ENCODE measurements at regions not wholly inside any gene's neighbourhood (a gene's known extent, or its start where the extent isn't known, plus 50 kb on each side); places are given as distances from the start of the nearest gene placed in this dataset.

DNA sequence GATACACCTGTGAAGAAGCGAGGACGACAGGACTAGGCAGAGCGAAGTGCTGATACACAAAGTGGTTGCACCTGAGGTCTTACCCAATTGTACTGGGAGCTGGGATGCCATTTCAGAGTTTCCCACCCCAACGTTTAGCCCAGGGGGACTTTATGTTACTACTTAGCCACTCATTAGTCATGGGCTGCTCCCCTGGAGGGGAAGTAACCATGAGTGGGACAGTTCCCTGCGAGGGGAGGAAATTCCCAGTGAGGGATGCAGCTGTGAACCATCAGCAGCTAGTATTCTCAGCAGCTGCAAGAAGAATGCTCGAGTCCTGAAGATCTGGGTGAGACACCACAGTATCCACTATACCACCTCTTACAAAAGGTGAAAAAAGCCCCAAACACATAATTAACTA lies 93.7 kb upstream of the ACTBL2 start:
- TF ChIP-seq, protein P1, sequence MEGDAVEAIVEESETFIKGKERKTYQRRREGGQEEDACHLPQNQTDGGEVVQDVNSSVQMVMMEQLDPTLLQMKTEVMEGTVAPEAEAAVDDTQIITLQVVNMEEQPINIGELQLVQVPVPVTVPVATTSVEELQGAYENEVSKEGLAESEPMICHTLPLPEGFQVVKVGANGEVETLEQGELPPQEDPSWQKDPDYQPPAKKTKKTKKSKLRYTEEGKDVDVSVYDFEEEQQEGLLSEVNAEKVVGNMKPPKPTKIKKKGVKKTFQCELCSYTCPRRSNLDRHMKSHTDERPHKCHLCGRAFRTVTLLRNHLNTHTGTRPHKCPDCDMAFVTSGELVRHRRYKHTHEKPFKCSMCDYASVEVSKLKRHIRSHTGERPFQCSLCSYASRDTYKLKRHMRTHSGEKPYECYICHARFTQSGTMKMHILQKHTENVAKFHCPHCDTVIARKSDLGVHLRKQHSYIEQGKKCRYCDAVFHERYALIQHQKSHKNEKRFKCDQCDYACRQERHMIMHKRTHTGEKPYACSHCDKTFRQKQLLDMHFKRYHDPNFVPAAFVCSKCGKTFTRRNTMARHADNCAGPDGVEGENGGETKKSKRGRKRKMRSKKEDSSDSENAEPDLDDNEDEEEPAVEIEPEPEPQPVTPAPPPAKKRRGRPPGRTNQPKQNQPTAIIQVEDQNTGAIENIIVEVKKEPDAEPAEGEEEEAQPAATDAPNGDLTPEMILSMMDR (IDR thresholded peaks at IDR 0.05; ENCODE audit: borderline replicate concordance) = no peak
- Histone ChIP-seq H3K27ac (replicated peaks) (no peak overlapping the region), H3K4me3 (no peak overlapping the region), H3K4me1 (peaks cover 4% of the 10 kb centered on the region), H3K36me3 (no peaks in the 10 kb centered on the region), H3K27me3 (ENCODE audit: low read depth) (no peaks in the 10 kb centered on the region), H3K9me3 (replicated peaks) (peaks cover 10% of the 10 kb centered on the region)
- DNase-seq = no peak
- intact Hi-C loops (cut with micrococcal nuclease) = no loop called here

DNA sequence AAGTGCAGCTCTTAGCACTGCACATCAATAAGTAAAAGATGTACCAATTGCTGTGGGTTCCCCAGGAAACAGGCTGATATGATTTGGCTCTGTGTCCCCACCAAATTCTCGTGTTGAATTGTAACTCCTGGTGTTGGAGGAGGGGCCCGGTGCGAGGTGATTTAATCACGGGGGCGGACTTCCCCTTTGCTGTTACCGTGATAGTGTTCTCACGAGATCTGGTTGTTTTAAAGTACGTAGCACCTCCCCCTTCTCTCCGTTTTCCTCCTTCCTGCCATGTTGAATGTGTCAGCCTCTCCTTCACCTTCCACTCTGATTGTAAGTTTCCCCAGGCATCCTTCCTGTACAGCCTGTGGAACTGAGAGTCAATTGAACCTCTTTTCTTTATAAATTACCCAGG lies 93.2 kb upstream of the ACTBL2 start:
- TF ChIP-seq, protein P1 (IDR thresholded peaks at IDR 0.05; ENCODE audit: borderline replicate concordance) = no peak
- Histone ChIP-seq H3K9me3 (replicated peaks) (peaks cover 10% of the 10 kb centered on the region), H3K4me3 (no peak overlapping the region), H3K4me1 (peaks cover 6% of the 10 kb centered on the region), H3K36me3 (no peaks in the 10 kb centered on the region), H3K27me3 (ENCODE audit: low read depth) (no peaks in the 10 kb centered on the region), H3K27ac (replicated peaks) (no peak overlapping the region)
- intact Hi-C loops (cut with micrococcal nuclease) = no loop called here
- DNase-seq = no peak

DNA sequence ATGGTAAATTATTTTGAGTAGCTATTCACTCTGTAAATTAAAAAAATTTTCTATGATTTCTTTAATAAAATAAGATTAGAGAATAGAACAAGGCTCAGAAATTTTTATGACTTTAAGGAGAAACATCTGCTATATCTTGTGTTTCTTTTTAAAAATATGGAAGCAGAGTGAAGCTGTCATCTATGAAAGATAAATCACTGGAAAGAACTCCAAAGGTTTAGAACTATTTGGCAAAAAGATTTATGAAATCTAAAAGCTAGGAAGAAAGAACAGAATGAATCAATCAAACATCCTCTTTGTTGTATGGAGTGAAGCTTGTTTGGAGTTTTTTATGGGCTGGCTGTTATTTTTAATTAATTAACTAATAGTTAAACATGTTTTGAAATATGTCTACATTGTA lies 89.8 kb upstream of the ACTBL2 start:
- intact Hi-C loops (cut with micrococcal nuclease) = no loop called here
- no peaks in the 10 kb centered on the region for H3K27me3 ChIP-seq (ENCODE audit: low read depth)
- TF ChIP-seq, protein P1 (IDR thresholded peaks at IDR 0.05; ENCODE audit: borderline replicate concordance) = no peak
- H3K4me3 ChIP-seq = no peak overlapping the region
- H3K36me3 ChIP-seq = no peaks in the 10 kb centered on the region
- H3K4me1 ChIP-seq = peaks cover 6% of the 10 kb centered on the region
- H3K9me3 ChIP-seq (replicated peaks) = no peaks in the 10 kb centered on the region
- no peak for DNase-seq
- H3K27ac ChIP-seq (replicated peaks) = no peak overlapping the region

DNA sequence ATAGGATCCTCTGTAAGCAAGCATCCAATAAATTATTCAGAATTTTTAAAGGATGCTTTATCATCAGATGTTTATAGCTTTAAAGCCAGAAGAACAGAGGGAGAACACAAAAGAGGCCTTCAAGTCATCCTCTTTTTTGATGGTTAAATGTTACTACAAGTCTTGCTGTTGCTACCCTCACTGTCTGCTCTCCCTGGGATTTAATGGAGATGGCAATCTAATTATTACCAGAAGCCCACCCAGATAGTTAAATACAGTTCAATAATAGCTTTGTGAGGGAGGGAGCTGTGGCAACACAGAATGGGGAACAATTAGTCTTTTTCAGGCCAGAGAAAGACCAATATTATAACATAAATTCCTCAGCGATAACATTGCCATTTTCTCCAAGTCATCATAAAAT lies 87.0 kb upstream of the ACTBL2 start:
- TF ChIP-seq, protein P1 (IDR thresholded peaks at IDR 0.05; ENCODE audit: borderline replicate concordance) = no peak

DNA sequence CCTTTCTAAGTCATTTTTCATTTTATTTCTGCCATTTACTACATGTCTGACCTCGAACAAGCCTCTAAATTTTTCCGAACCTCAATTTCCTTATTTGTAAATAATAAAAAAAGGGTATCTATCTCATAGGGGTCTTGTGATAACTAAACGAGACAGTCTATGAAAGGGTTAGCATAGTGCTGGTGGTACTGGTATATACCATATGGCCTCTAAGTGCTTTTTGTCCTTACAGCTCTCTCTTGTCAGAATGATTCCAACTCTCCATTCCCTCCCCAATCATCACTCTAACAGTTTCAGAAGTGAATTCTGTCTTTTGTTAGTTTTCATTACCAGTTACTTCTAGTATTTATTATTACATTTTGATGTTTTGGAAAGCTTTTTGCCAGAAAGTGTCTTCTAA lies 85.5 kb upstream of the ACTBL2 start:
- DNase-seq = no peak
- H3K27me3 ChIP-seq (ENCODE audit: low read depth) = peaks cover 6% of the 10 kb centered on the region
- H3K4me3 ChIP-seq = no peak overlapping the region
- peaks cover 6% of the 10 kb centered on the region for H3K4me1 ChIP-seq
- no peak overlapping the region for H3K27ac ChIP-seq (replicated peaks)
- H3K36me3 ChIP-seq = no peaks in the 10 kb centered on the region
- TF ChIP-seq, protein P1 (IDR thresholded peaks at IDR 0.05; ENCODE audit: borderline replicate concordance) = no peak
- intact Hi-C loops (cut with micrococcal nuclease) = no loop called here
- no peaks in the 10 kb centered on the region for H3K9me3 ChIP-seq (replicated peaks)

More for the DNA sequence above, 87.0 kb upstream of the ACTBL2 start:
- no peak overlapping the region for H3K27ac ChIP-seq (replicated peaks)
- no peaks in the 10 kb centered on the region for H3K36me3 ChIP-seq
- DNase-seq = no peak
- H3K9me3 ChIP-seq (replicated peaks) = no peaks in the 10 kb centered on the region
- intact Hi-C loops (cut with micrococcal nuclease) = no loop called here
- H3K4me3 ChIP-seq = no peak overlapping the region
- H3K27me3 ChIP-seq (ENCODE audit: low read depth) = no peaks in the 10 kb centered on the region
- peaks cover 6% of the 10 kb centered on the region for H3K4me1 ChIP-seq

DNA sequence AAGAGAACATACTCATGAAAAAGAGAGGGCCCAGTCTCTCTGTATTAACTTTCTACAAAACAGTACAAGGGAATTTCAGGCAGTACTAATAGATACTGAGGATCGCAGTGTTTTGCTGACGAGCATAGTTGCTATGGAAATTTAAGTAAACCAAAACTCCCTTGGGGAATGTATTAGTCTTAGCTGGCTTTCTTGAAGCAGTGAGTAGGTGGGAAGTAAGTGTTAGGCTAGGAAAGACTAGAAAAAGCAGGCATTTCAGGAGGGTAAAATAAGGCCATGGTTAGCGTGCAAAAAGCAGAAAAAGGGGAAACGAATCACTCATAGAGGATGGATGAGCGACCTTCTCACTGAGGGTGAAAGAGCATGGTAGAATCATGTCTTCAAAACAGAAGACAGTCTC lies 84.3 kb upstream of the ACTBL2 start:
- Histone ChIP-seq H3K4me3 (no peak overlapping the region), H3K9me3 (replicated peaks) (no peaks in the 10 kb centered on the region), H3K27me3 (ENCODE audit: low read depth) (peaks cover 6% of the 10 kb centered on the region), H3K27ac (replicated peaks) (no peak overlapping the region), H3K36me3 (no peaks in the 10 kb centered on the region), H3K4me1 (peaks cover 6% of the 10 kb centered on the region)
- intact Hi-C loops (cut with micrococcal nuclease) = no loop called here
- DNase-seq = no peak
- TF ChIP-seq, protein P1 (IDR thresholded peaks at IDR 0.05; ENCODE audit: borderline replicate concordance) = no peak
